ENCODE measurements at regions not wholly inside any gene's neighbourhood (a gene's known extent, or its start where the extent isn't known, plus 50 kb on each side); places are given as distances from the start of the nearest gene placed in this dataset.

GRCh38 chr11:122430490-122430889, 225.0 kb upstream of the UBASH3B start:
- ChIA-PET CTCF (no interaction called here), POLR2A (no interaction called here)
- DNase-seq (ENCODE audit: low read depth, low spot score), result no peak
- no peak overlapping the region for H3K4me3 ChIP-seq (ENCODE audit: low read depth, low read length)
- TF ChIP-seq CTCF (IDR thresholded peaks at IDR 0.05; ENCODE audit: insufficient read depth, low read length, missing control alignments), result no peak

GRCh38 chr11:122426073-122426472, 229.4 kb upstream of the UBASH3B start:
- CTCF ChIA-PET, result no interaction called here
- no peak for TF ChIP-seq CTCF (IDR thresholded peaks at IDR 0.05; ENCODE audit: insufficient read depth, low read length, missing control alignments)
- POLR2A ChIA-PET, result no interaction called here
- H3K4me3 ChIP-seq (ENCODE audit: low read depth, low read length), result no peak overlapping the region
- DNase-seq (ENCODE audit: low read depth, low spot score), result no peak

GRCh38 chr11:122424636-122425035, 230.9 kb upstream of the UBASH3B start:
- no peak overlapping the region for H3K4me3 ChIP-seq (ENCODE audit: low read depth, low read length)
- ChIA-PET CTCF (no interaction called here), POLR2A (no interaction called here)
- no peak for TF ChIP-seq CTCF (IDR thresholded peaks at IDR 0.05; ENCODE audit: insufficient read depth, low read length, missing control alignments)
- no peak for DNase-seq (ENCODE audit: low read depth, low spot score)

GRCh38 chr11:122423886-122424285, 231.6 kb upstream of the UBASH3B start:
- no peak for DNase-seq (ENCODE audit: low read depth, low spot score)
- no peak overlapping the region for H3K4me3 ChIP-seq (ENCODE audit: low read depth, low read length)
- CTCF ChIA-PET, result no interaction called here
- no peak for TF ChIP-seq CTCF (IDR thresholded peaks at IDR 0.05; ENCODE audit: insufficient read depth, low read length, missing control alignments)
- POLR2A ChIA-PET, result no interaction called here

GRCh38 chr11:122423273-122423672, 232.2 kb upstream of the UBASH3B start:
- ChIA-PET POLR2A (no interaction called here), CTCF (no interaction called here)
- no peak overlapping the region for H3K4me3 ChIP-seq (ENCODE audit: low read depth, low read length)
- no peak for DNase-seq (ENCODE audit: low read depth, low spot score)
- no peak for TF ChIP-seq CTCF (IDR thresholded peaks at IDR 0.05; ENCODE audit: insufficient read depth, low read length, missing control alignments)

- no peak overlapping the region for H3K4me3 ChIP-seq (ENCODE audit: low read depth, low read length)
- POLR2A ChIA-PET, result no interaction called here
- CTCF ChIA-PET, result no interaction called here
- DNase-seq (ENCODE audit: low read depth, low spot score), result no peak
- no peak for TF ChIP-seq CTCF (IDR thresholded peaks at IDR 0.05; ENCODE audit: insufficient read depth, low read length, missing control alignments)
Measured at GRCh38 chr11:122422682-122423081, 232.8 kb upstream of the UBASH3B start.

Data from AG04449 (cell line).